ENCODE measurements at regions not wholly inside any gene's neighbourhood (a gene's known extent, or its start where the extent isn't known, plus 50 kb on each side); places are given as distances from the start of the nearest gene placed in this dataset.

DNA sequence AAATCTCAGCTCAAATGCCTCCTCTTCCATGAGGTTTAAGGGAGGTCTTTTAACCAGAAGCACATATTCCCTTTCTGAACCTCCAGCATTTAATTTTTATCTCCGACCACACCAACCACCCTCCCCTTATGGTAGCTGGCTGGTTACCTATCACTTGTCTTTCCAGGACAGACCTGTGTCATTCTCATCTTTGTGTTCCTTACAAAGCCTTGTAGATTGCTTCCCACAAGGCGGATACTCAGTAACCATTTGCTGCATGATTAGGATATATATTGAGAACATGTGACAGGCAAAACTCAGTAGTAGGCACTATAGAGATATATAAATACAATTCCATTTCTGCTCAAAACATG is 119.5 kb downstream of the RPL22L1 start:
- Histone ChIP-seq H3K9me3 (ENCODE audit: control extremely low read depth in 1 of 3, control insufficient read depth in 2 of 3, insufficient read depth in 1 of 3, low read length in 2 of 3) (no peaks in the 10 kb centered on the region), H3K79me2 (ENCODE audit: control insufficient read depth, insufficient read depth, low read length) (no peaks in the 10 kb centered on the region), H3K4me3 (ENCODE audit: control extremely low read depth in 1 of 5, extremely low read depth in 1 of 5, insufficient read depth in 1 of 5, low read depth in 2 of 5, low read length in 4 of 5) (no peak overlapping the region), H3K4me2 (replicated peaks; ENCODE audit: low read depth, low read length, poor library complexity, severe bottlenecking) (no peak overlapping the region), H3K9ac (ENCODE audit: low read length) (no peak overlapping the region), H3K36me3 (replicated peaks in 1 of 2; ENCODE audit: control extremely low read depth in 1 of 2, control insufficient read depth in 1 of 2, extremely low read depth in 1 of 2, insufficient read depth in 2 of 2, low read length in 1 of 2) (no peaks in the 10 kb centered on the region), H4K20me1 (ENCODE audit: control insufficient read depth, insufficient read depth, low read length, poor library complexity, severe bottlenecking) (no peaks in the 10 kb centered on the region), H3K4me1 (ENCODE audit: control insufficient read depth in 2 of 2, insufficient read depth in 2 of 2, low read length in 2 of 2) (no peaks in the 10 kb centered on the region), H2AFZ (ENCODE audit: insufficient read depth, low read depth, low read length, poor library complexity, severe bottlenecking) (no peak overlapping the region), H3K27me3 (replicated peaks in 1 of 4; ENCODE audit: control extremely low read depth in 1 of 4, control insufficient read depth in 3 of 4, insufficient read depth in 4 of 4, low read length in 3 of 4) (peaks cover 0 to 8% (median 6%) of the 10 kb centered on the region in 4 experiments), H3K27ac (ENCODE audit: low read length in 2 of 2) (no peak overlapping the region)
- TF ChIP-seq CTCF (IDR thresholded peaks at IDR 0.05) (no peak), EZH2 (IDR thresholded peaks at IDR 0.05; ENCODE audit: borderline replicate concordance, insufficient read depth, low read depth, low read length, poor library complexity, severe bottlenecking) (no peak)
- intact Hi-C loops (cut with micrococcal nuclease) = no loop called here
- CTCF ChIA-PET = no interaction called here
- H3K4me3 Mint-ChIP-seq = no peak overlapping the region
- H3K27ac Mint-ChIP-seq = no peak overlapping the region
- POLR2A ChIA-PET = no interaction called here
- no peaks in the 10 kb centered on the region for H3K4me1 Mint-ChIP-seq
- no peaks in the 10 kb centered on the region for H3K9me3 Mint-ChIP-seq (ENCODE audit: insufficient read depth)
- 100% methylated on average over 1 of the region's 2 CpGs for WGBS (ENCODE audit: insufficient coverage)
- DNase-seq (no peak), ATAC-seq (ENCODE audit: low read depth) (no peak)
- H3K27me3 Mint-ChIP-seq = peaks cover 57% of the 10 kb centered on the region

DNA sequence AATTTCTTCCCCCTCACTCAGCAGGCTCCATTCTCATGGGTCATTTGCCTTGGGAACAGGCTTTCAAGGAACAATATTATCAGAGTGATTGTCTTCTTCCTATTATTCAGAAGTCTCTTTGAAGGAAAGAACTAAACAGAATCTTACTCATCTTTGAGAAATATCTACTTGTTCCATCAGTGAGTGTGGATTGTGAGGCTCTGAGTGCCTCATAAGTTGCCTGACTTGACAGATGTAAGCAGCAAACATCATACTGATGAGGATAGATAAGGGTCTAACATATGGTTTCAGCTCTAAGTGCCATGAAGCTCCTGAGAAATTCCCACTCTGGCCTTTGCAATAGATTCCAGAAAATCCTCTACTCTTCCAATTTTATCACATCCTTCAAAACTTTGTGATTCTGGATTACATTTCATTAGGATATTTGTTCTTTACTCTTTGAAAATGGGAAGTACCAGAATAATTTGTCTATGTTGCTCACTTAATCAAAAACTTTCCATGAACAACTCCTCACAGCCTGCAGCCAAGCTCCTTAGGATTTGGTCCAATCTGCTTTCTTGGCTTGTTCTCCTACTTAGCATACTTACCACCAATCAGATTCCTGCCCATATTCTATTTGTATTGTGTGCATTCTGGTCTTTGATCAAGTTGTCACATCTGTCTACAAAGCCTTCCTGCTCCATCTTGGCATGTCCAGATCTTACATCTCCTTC is 120.1 kb downstream of the RPL22L1 start:
- no peak overlapping the region for H3K4me2 ChIP-seq (replicated peaks; ENCODE audit: low read depth, low read length, poor library complexity, severe bottlenecking)
- H3K36me3 ChIP-seq (replicated peaks in 1 of 2; ENCODE audit: control extremely low read depth in 1 of 2, control insufficient read depth in 1 of 2, extremely low read depth in 1 of 2, insufficient read depth in 2 of 2, low read length in 1 of 2) = no peaks in the 10 kb centered on the region
- H3K4me3 Mint-ChIP-seq = no peak overlapping the region
- POLR2A ChIA-PET = no interaction called here
- CTCF ChIA-PET = no interaction called here
- H3K79me2 ChIP-seq (ENCODE audit: control insufficient read depth, insufficient read depth, low read length) = no peaks in the 10 kb centered on the region
- H2AFZ ChIP-seq (ENCODE audit: insufficient read depth, low read depth, low read length, poor library complexity, severe bottlenecking) = no peak overlapping the region
- no peaks in the 10 kb centered on the region for H3K9me3 Mint-ChIP-seq (ENCODE audit: insufficient read depth)
- H3K4me3 ChIP-seq (ENCODE audit: control extremely low read depth in 1 of 5, extremely low read depth in 1 of 5, insufficient read depth in 1 of 5, low read depth in 2 of 5, low read length in 4 of 5) = no peak overlapping the region
- DNase-seq (no peak), ATAC-seq (ENCODE audit: low read depth) (no peak)
- H3K27ac ChIP-seq (ENCODE audit: low read length in 2 of 2) = no peak overlapping the region
- H3K4me1 ChIP-seq (ENCODE audit: control insufficient read depth in 2 of 2, insufficient read depth in 2 of 2, low read length in 2 of 2) = no peaks in the 10 kb centered on the region
- no peak for TF ChIP-seq EZH2 (IDR thresholded peaks at IDR 0.05; ENCODE audit: borderline replicate concordance, insufficient read depth, low read depth, low read length, poor library complexity, severe bottlenecking)
- no peak for TF ChIP-seq CTCF (IDR thresholded peaks at IDR 0.05)
- peaks cover 0 to 8% (median 6%) of the 10 kb centered on the region in 4 experiments for H3K27me3 ChIP-seq (replicated peaks in 1 of 4; ENCODE audit: control extremely low read depth in 1 of 4, control insufficient read depth in 3 of 4, insufficient read depth in 4 of 4, low read length in 3 of 4)
- no peaks in the 10 kb centered on the region for H4K20me1 ChIP-seq (ENCODE audit: control insufficient read depth, insufficient read depth, low read length, poor library complexity, severe bottlenecking)
- no peak overlapping the region for H3K9ac ChIP-seq (ENCODE audit: low read length)
- no peaks in the 10 kb centered on the region for H3K9me3 ChIP-seq (ENCODE audit: control extremely low read depth in 1 of 3, control insufficient read depth in 2 of 3, insufficient read depth in 1 of 3, low read length in 2 of 3)
- H3K27ac Mint-ChIP-seq = no peak overlapping the region
- intact Hi-C loops (cut with micrococcal nuclease) = no loop called here
- H3K27me3 Mint-ChIP-seq = peaks cover 57% of the 10 kb centered on the region
- no peaks in the 10 kb centered on the region for H3K4me1 Mint-ChIP-seq
